ENCODE measurements at regions not wholly inside any gene's neighbourhood (a gene's known extent, or its start where the extent isn't known, plus 50 kb on each side); places are given as distances from the start of the nearest gene placed in this dataset.

GRCh38 chr2:62375113-62375420 is 130.9 kb downstream of the TMEM17 start:
- POLR2A ChIA-PET: interaction anchor here (0.7 kb wide), 1 partner anchor 56 kb away, joined by 4 read pairs; no protein-coding TSS in a partner anchor
- no peaks in the 10 kb centered on the region for H3K4me1 ChIP-seq (ENCODE audit: control insufficient read depth, insufficient read depth, low read length)

DNA sequence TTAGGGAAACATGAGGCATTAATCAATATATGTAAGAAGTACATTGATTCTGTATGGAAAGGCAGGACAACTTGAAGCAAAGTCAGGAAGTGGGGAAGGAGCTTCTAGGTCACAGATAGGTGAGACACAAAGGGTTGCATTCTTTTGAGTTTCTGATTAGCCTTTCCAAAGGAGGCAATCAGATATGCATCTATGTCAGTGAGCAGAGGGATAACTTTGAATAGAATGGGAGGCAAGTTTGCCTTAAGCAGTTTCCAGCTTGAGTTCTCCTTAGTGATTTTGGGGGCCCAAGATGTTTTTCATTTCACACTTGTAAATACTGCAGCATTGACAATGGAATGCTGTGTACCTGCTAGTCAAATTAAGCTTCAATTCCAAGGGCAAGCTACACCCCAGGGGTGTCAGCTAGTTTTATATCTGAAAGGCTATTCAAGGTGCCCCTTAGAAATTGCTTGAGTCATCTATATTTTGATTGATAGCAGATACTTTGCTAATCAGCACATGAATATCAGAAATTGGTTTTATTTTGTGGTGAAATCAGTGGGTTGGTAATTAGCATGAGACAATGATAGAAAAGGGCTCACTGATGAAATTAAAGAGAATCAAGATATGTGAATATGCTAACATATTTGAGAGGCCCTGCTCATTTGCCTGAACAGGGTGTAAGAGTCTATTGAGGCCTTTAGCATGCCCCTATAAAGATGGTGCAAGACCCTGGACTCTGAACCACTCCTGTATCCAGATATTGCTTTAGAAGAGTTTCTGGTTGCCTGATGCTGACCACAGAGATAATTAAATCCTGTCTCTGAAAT is 131.5 kb downstream of the TMEM17 start:
- H3K27me3 ChIP-seq (ENCODE audit: control insufficient read depth, insufficient read depth, low read length): no peaks in the 10 kb centered on the region
- ATAC-seq (no peak), DNase-seq (ENCODE audit: low read depth, low spot score) (no peak)
- no peak overlapping the region for H3K4me3 ChIP-seq (ENCODE audit: low read depth in 2 of 2, low read length in 2 of 2)
- no peaks in the 10 kb centered on the region for H3K9me3 ChIP-seq (ENCODE audit: control insufficient read depth, insufficient read depth, low read depth, low read length)
- H3K4me1 ChIP-seq (ENCODE audit: control insufficient read depth, insufficient read depth, low read length): no peaks in the 10 kb centered on the region
- no peak overlapping the region for H3K27ac ChIP-seq (ENCODE audit: low read length)
- ChIA-PET POLR2A (interaction anchor here (0.7 kb wide), 1 partner anchor 55 kb away, joined by 4 read pairs; no protein-coding TSS in a partner anchor), CTCF (no interaction called here)
- intact Hi-C loops (cut with micrococcal nuclease; ENCODE audit: unreplicated experiment) (no loop called here), in situ Hi-C loops (cut with HindIII; ENCODE audit: low pct_unique_long_range_greater_than_20kb, low sequenced_read_pairs) (no loop called here)
- TF ChIP-seq TCF7L2 (IDR thresholded peaks at IDR 0.05; ENCODE audit: low read depth, low read length) (no peak), POLR2AphosphoS5 (IDR thresholded peaks at IDR 0.05; ENCODE audit: low read depth, low read length) (no peak), SIN3A (IDR thresholded peaks at IDR 0.05; ENCODE audit: borderline replicate concordance, insufficient read depth, low read depth, low read length) (no peak)
- TF ChIP-seq, protein P1, sequence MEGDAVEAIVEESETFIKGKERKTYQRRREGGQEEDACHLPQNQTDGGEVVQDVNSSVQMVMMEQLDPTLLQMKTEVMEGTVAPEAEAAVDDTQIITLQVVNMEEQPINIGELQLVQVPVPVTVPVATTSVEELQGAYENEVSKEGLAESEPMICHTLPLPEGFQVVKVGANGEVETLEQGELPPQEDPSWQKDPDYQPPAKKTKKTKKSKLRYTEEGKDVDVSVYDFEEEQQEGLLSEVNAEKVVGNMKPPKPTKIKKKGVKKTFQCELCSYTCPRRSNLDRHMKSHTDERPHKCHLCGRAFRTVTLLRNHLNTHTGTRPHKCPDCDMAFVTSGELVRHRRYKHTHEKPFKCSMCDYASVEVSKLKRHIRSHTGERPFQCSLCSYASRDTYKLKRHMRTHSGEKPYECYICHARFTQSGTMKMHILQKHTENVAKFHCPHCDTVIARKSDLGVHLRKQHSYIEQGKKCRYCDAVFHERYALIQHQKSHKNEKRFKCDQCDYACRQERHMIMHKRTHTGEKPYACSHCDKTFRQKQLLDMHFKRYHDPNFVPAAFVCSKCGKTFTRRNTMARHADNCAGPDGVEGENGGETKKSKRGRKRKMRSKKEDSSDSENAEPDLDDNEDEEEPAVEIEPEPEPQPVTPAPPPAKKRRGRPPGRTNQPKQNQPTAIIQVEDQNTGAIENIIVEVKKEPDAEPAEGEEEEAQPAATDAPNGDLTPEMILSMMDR (IDR thresholded peaks at IDR 0.05): no peak
- TF ChIP-seq, protein P2, sequence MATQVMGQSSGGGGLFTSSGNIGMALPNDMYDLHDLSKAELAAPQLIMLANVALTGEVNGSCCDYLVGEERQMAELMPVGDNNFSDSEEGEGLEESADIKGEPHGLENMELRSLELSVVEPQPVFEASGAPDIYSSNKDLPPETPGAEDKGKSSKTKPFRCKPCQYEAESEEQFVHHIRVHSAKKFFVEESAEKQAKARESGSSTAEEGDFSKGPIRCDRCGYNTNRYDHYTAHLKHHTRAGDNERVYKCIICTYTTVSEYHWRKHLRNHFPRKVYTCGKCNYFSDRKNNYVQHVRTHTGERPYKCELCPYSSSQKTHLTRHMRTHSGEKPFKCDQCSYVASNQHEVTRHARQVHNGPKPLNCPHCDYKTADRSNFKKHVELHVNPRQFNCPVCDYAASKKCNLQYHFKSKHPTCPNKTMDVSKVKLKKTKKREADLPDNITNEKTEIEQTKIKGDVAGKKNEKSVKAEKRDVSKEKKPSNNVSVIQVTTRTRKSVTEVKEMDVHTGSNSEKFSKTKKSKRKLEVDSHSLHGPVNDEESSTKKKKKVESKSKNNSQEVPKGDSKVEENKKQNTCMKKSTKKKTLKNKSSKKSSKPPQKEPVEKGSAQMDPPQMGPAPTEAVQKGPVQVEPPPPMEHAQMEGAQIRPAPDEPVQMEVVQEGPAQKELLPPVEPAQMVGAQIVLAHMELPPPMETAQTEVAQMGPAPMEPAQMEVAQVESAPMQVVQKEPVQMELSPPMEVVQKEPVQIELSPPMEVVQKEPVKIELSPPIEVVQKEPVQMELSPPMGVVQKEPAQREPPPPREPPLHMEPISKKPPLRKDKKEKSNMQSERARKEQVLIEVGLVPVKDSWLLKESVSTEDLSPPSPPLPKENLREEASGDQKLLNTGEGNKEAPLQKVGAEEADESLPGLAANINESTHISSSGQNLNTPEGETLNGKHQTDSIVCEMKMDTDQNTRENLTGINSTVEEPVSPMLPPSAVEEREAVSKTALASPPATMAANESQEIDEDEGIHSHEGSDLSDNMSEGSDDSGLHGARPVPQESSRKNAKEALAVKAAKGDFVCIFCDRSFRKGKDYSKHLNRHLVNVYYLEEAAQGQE (IDR thresholded peaks at IDR 0.05; ENCODE audit: insufficient read depth in 1 of 2, low read depth in 2 of 2, low read length in 1 of 2): no peak
- BruUV-seq (replicated peaks): no TSS peak
- H3K36me3 ChIP-seq (ENCODE audit: control insufficient read depth, insufficient read depth, low read length): no peaks in the 10 kb centered on the region

More at GRCh38 chr2:62375113-62375420, 130.9 kb downstream of the TMEM17 start:
- CTCF ChIA-PET: no interaction called here
- Histone ChIP-seq H3K4me3 (ENCODE audit: low read depth in 2 of 2, low read length in 2 of 2) (no peak overlapping the region), H3K27ac (ENCODE audit: low read length) (no peak overlapping the region), H3K9me3 (ENCODE audit: control insufficient read depth, insufficient read depth, low read depth, low read length) (no peaks in the 10 kb centered on the region), H3K27me3 (ENCODE audit: control insufficient read depth, insufficient read depth, low read length) (no peaks in the 10 kb centered on the region), H3K36me3 (ENCODE audit: control insufficient read depth, insufficient read depth, low read length) (no peaks in the 10 kb centered on the region)
- no TSS peak for BruUV-seq (replicated peaks)
- in situ Hi-C loops (cut with HindIII; ENCODE audit: low pct_unique_long_range_greater_than_20kb, low sequenced_read_pairs): no loop called here
- TF ChIP-seq SIN3A (IDR thresholded peaks at IDR 0.05; ENCODE audit: borderline replicate concordance, insufficient read depth, low read depth, low read length) (no peak), POLR2AphosphoS5 (IDR thresholded peaks at IDR 0.05; ENCODE audit: low read depth, low read length) (no peak), TCF7L2 (IDR thresholded peaks at IDR 0.05; ENCODE audit: low read depth, low read length) (no peak)
- TF ChIP-seq, protein P2 (IDR thresholded peaks at IDR 0.05; ENCODE audit: insufficient read depth in 1 of 2, low read depth in 2 of 2, low read length in 1 of 2): no peak
- TF ChIP-seq, protein P1 (IDR thresholded peaks at IDR 0.05): no peak
- intact Hi-C loops (cut with micrococcal nuclease; ENCODE audit: unreplicated experiment): no loop called here
- ATAC-seq: no peak
- DNase-seq (ENCODE audit: low read depth, low spot score): no peak

Measured in Panc1 (cell line).